GM23248 (cell line): ENCODE measurements at regions not wholly inside any gene's neighbourhood (a gene's known extent, or its start where the extent isn't known, plus 50 kb on each side); places are given as distances from the start of the nearest gene placed in this dataset.
"Not testable (repeated sequence)": the region's sequence is repeated elsewhere in the genome, so short reads cannot be mapped to it uniquely, and the experiment has no call there.

ENCODE experiments used
- EZH2 ChIP-seq: fragments of 200-600 bp; sonication (generic); IDR thresholded peaks from 2 replicates; pipeline ENCODE4 v1.6.1; 2018; ENCODE audit warnings: antibody characterized with exemption, mild to moderate bottlenecking; ENCODE audit not compliant: insufficient read depth, poor library complexity, severe bottlenecking
- EZH2phosphoT487 ChIP-seq: fragments of 200-600 bp; sonication (generic); IDR thresholded peaks from 2 replicates; pipeline ENCODE4 v1.6.1; 2018; ENCODE audit warnings: antibody characterized with exemption, moderate library complexity, mild to moderate bottlenecking, low read depth; ENCODE audit not compliant: insufficient read depth

GRCh38 chr6:115121513-115121912 is 778.7 kb upstream of the HS3ST5 start:
- TF ChIP-seq EZH2phosphoT487, EZH2: not testable (repeated sequence)
